ENCODE measurements at regions not wholly inside any gene's neighbourhood (a gene's known extent, or its start where the extent isn't known, plus 50 kb on each side); places are given as distances from the start of the nearest gene placed in this dataset.

- no peaks in the 10 kb centered on the region for H3K9me2 ChIP-seq (ENCODE audit: low read depth, low read length)
- TF ChIP-seq, protein P1, sequence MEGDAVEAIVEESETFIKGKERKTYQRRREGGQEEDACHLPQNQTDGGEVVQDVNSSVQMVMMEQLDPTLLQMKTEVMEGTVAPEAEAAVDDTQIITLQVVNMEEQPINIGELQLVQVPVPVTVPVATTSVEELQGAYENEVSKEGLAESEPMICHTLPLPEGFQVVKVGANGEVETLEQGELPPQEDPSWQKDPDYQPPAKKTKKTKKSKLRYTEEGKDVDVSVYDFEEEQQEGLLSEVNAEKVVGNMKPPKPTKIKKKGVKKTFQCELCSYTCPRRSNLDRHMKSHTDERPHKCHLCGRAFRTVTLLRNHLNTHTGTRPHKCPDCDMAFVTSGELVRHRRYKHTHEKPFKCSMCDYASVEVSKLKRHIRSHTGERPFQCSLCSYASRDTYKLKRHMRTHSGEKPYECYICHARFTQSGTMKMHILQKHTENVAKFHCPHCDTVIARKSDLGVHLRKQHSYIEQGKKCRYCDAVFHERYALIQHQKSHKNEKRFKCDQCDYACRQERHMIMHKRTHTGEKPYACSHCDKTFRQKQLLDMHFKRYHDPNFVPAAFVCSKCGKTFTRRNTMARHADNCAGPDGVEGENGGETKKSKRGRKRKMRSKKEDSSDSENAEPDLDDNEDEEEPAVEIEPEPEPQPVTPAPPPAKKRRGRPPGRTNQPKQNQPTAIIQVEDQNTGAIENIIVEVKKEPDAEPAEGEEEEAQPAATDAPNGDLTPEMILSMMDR (IDR thresholded peaks at IDR 0.05; ENCODE audit: low read length) = no peak
- H3F3A ChIP-seq (ENCODE audit: insufficient read depth, low read length) = no peaks in the 10 kb centered on the region
- H3K79me2 ChIP-seq (ENCODE audit: insufficient read depth, low read length) = no peaks in the 10 kb centered on the region
- no peak overlapping the region for H3K4me3 ChIP-seq (ENCODE audit: low read depth, low read length, poor library complexity, severe bottlenecking)
- H3K4me1 ChIP-seq (ENCODE audit: insufficient read depth, low read length, severe bottlenecking) = no peaks in the 10 kb centered on the region
- H3K9me3 ChIP-seq (ENCODE audit: low read length) = peaks cover 4% of the 10 kb centered on the region; the same call in 1 of the 2 replicates
- H2AFZ ChIP-seq (ENCODE audit: low read length) = no peak overlapping the region
- no peak overlapping the region for H3K4me2 ChIP-seq (ENCODE audit: low read length)
- no peaks in the 10 kb centered on the region for H3K36me3 ChIP-seq (ENCODE audit: insufficient read depth, low read length)
- no peaks in the 10 kb centered on the region; the same call in 1 of the 2 replicates for H3K27me3 ChIP-seq (ENCODE audit: insufficient read depth, low read length)
- H3K9ac ChIP-seq (ENCODE audit: low read length) = no peak overlapping the region
- H4K20me1 ChIP-seq (ENCODE audit: insufficient read depth, low read length) = no peaks in the 10 kb centered on the region
- H3K27ac ChIP-seq (ENCODE audit: low read depth, low read length, poor library complexity, severe bottlenecking) = no peak overlapping the region
These were observed 58.2 kb upstream of the STOX2 start for GRCh38 chr4:183846951-183847350.

GRCh38 chr4:183848805-183849204 is 56.3 kb upstream of the STOX2 start:
- Histone ChIP-seq H3K36me3 (ENCODE audit: insufficient read depth, low read length) (no peaks in the 10 kb centered on the region), H3K27ac (ENCODE audit: low read depth, low read length, poor library complexity, severe bottlenecking) (no peak overlapping the region), H3F3A (ENCODE audit: insufficient read depth, low read length) (no peaks in the 10 kb centered on the region), H3K9ac (ENCODE audit: low read length) (no peak overlapping the region), H3K9me3 (ENCODE audit: low read length) (peaks cover 4% of the 10 kb centered on the region; the same call in 1 of the 2 replicates), H4K20me1 (ENCODE audit: insufficient read depth, low read length) (no peaks in the 10 kb centered on the region), H3K27me3 (ENCODE audit: insufficient read depth, low read length) (no peaks in the 10 kb centered on the region; the same call in 1 of the 2 replicates), H3K9me2 (ENCODE audit: low read depth, low read length) (no peaks in the 10 kb centered on the region), H3K4me2 (ENCODE audit: low read length) (no peak overlapping the region), H2AFZ (ENCODE audit: low read length) (no peak overlapping the region), H3K4me1 (ENCODE audit: insufficient read depth, low read length, severe bottlenecking) (no peaks in the 10 kb centered on the region), H3K79me2 (ENCODE audit: insufficient read depth, low read length) (no peaks in the 10 kb centered on the region), H3K4me3 (ENCODE audit: low read depth, low read length, poor library complexity, severe bottlenecking) (no peak overlapping the region)
- TF ChIP-seq EZH2 (IDR thresholded peaks at IDR 0.05; ENCODE audit: borderline replicate concordance, low read length) = no peak
- TF ChIP-seq, protein P1 (IDR thresholded peaks at IDR 0.05; ENCODE audit: low read length) = no peak

- Histone ChIP-seq H3K36me3 (ENCODE audit: insufficient read depth, low read length) (no peaks in the 10 kb centered on the region), H3K9ac (ENCODE audit: low read length) (no peak overlapping the region), H3K27me3 (ENCODE audit: insufficient read depth, low read length) (no peaks in the 10 kb centered on the region), H2AFZ (ENCODE audit: low read length) (no peak overlapping the region), H3K79me2 (ENCODE audit: insufficient read depth, low read length) (no peaks in the 10 kb centered on the region), H3K9me3 (ENCODE audit: low read length) (no peaks in the 10 kb centered on the region), H3K4me3 (ENCODE audit: low read depth, low read length, poor library complexity, severe bottlenecking) (no peak overlapping the region), H3K27ac (ENCODE audit: low read depth, low read length, poor library complexity, severe bottlenecking) (no peak overlapping the region), H3K4me1 (ENCODE audit: insufficient read depth, low read length, severe bottlenecking) (no peaks in the 10 kb centered on the region), H3F3A (ENCODE audit: insufficient read depth, low read length) (no peaks in the 10 kb centered on the region), H4K20me1 (ENCODE audit: insufficient read depth, low read length) (no peaks in the 10 kb centered on the region), H3K9me2 (ENCODE audit: low read depth, low read length) (no peaks in the 10 kb centered on the region), H3K4me2 (ENCODE audit: low read length) (no peak overlapping the region)
- TF ChIP-seq, protein P1 (IDR thresholded peaks at IDR 0.05; ENCODE audit: low read length) = no peak
- no peak for TF ChIP-seq EZH2 (IDR thresholded peaks at IDR 0.05; ENCODE audit: borderline replicate concordance, low read length)
These were observed 52.1 kb upstream of the STOX2 start for GRCh38 chr4:183852910-183853547.
